MM.1S (cell line): ENCODE measurements at regions not wholly inside any gene's neighbourhood (a gene's known extent, or its start where the extent isn't known, plus 50 kb on each side); places are given as distances from the start of the nearest gene placed in this dataset.

ENCODE experiments used
- EZH2 ChIP-seq: fragments of 300-600 bp; sonication (generic); optimal IDR thresholded peaks from 2 replicates; pipeline ENCODE3; 2017; ENCODE audit warnings: low read depth, mild to moderate bottlenecking, antibody characterized with exemption, low read length, mixed read lengths
- TF ChIP-seq, protein P1 (sequence below): fragments of 300-600 bp; sonication (generic); IDR thresholded peaks from 2 replicates; pipeline ENCODE4 v1.5.1; 2016; ENCODE audit warnings: antibody characterized with exemption, low read length, mixed read lengths

DNA sequence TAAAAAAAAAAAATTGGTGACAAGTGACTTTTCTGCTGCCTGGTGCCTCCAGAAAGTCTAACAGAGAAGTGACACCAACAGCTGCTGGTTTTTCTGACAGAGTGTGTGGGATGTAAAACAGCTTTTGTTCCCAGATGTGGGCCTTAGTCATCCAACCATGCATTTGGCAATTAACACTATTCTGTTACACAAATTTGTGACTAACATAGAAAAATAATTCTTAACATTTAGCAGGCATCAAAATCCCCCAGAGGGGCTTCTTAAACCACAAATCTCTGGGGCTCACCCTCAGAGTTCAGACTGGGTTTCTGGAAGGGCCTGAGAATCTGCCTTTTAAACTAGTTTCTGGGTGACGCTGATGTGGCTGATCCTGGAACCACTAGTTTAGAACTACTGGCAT is 100.5 kb upstream of the PCDH7 start:
- no peak for TF ChIP-seq EZH2
- TF ChIP-seq, protein P1, sequence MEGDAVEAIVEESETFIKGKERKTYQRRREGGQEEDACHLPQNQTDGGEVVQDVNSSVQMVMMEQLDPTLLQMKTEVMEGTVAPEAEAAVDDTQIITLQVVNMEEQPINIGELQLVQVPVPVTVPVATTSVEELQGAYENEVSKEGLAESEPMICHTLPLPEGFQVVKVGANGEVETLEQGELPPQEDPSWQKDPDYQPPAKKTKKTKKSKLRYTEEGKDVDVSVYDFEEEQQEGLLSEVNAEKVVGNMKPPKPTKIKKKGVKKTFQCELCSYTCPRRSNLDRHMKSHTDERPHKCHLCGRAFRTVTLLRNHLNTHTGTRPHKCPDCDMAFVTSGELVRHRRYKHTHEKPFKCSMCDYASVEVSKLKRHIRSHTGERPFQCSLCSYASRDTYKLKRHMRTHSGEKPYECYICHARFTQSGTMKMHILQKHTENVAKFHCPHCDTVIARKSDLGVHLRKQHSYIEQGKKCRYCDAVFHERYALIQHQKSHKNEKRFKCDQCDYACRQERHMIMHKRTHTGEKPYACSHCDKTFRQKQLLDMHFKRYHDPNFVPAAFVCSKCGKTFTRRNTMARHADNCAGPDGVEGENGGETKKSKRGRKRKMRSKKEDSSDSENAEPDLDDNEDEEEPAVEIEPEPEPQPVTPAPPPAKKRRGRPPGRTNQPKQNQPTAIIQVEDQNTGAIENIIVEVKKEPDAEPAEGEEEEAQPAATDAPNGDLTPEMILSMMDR: no peak
